Activated B cell treated with CpG ODN at 0.5 μM for 24 hours (primary cell): ENCODE measurements at regions not wholly inside any gene's neighbourhood (a gene's known extent, or its start where the extent isn't known, plus 50 kb on each side); places are given as distances from the start of the nearest gene placed in this dataset.

Experiments used
- ATAC-seq: fragments of 200-7000 bp; cut with Tn5 transposase; one replicate; pipeline ENCODE4 v1.10.0; 2021; ENCODE audit warnings: low read depth, mild to moderate bottlenecking, moderate library complexity
- CTCF ChIA-PET: fragments of 350-600 bp; sonication (Branson Sonifier 250); formaldehyde crosslinking; loops from one replicate; lab custom pipeline; 2021; ENCODE audit warnings: antibody characterized with exemption; lab: Charles Lee
- POLR2A ChIA-PET: fragments of 350-600 bp; sonication (Branson Sonifier 250); formaldehyde crosslinking; loops from one replicate; lab custom pipeline; 2021; ENCODE audit warnings: antibody characterized with exemption; lab: Charles Lee
- DNase-seq: peaks from one replicate; pipeline ENCODE4 v3.0.0; 2022
- H3K27ac Mint-ChIP-seq: one replicate; pipeline ENCODE4 v1.8.0; 2020; ENCODE audit warnings: mixed read lengths
- H3K27me3 Mint-ChIP-seq: one replicate; pipeline ENCODE4 v1.8.0; 2021; ENCODE audit warnings: mixed read lengths
- H3K36me3 Mint-ChIP-seq: one replicate; pipeline ENCODE4 v1.8.0; 2021; ENCODE audit warnings: low read depth, mixed read lengths
- H3K4me1 Mint-ChIP-seq: one replicate; pipeline ENCODE4 v1.8.0; 2021; ENCODE audit warnings: mixed read lengths
- H3K4me3 Mint-ChIP-seq: one replicate; pipeline ENCODE4 v1.8.0; 2020; ENCODE audit warnings: mild to moderate bottlenecking, mixed read lengths
- H3K9me3 Mint-ChIP-seq: one replicate; pipeline ENCODE4 v1.8.0; 2020; ENCODE audit warnings: mixed read lengths
- intact Hi-C: fragments of 100-400 bp; cut with micrococcal nuclease; formaldehyde crosslinking; loops from one replicate; pipeline ENCODE4 v1.15.1; 2024
- TF ChIP-seq, protein P1 (sequence below): fragments of 200-600 bp; IDR thresholded peaks from one replicate; pipeline ENCODE4 v1.8.0; 2022; ENCODE audit warnings: antibody characterized with exemption, mild to moderate bottlenecking

DNA sequence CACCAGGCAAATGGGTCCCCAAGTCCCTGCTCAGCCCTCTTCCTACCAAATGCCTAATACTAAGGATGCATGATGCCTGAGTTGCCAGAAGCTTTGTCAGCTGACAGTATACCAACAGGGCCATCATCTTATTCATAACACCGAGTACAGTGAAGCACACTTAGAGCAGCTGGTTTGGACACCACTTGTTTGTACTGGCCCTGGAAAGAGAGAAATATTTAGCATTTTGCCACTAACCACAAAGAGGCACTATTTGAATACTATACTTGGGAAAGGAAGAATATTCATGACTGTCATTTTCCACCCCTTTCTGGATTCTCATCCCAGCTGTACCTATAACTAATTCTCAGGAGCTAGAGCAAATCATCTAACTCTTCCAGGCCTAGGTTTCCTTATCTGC lies 364.4 kb upstream of the KIF2A start:
- no peak for DNase-seq
- Mint-ChIP-seq H3K4me1 (no peaks in the 10 kb centered on the region), H3K27me3 (no peaks in the 10 kb centered on the region), H3K4me3 (no peak overlapping the region), H3K27ac (no peak overlapping the region), H3K9me3 (no peaks in the 10 kb centered on the region), H3K36me3 (no peaks in the 10 kb centered on the region)
- ChIA-PET POLR2A (no interaction called here), CTCF (no interaction called here)
- ATAC-seq = no peak
- TF ChIP-seq, protein P1, sequence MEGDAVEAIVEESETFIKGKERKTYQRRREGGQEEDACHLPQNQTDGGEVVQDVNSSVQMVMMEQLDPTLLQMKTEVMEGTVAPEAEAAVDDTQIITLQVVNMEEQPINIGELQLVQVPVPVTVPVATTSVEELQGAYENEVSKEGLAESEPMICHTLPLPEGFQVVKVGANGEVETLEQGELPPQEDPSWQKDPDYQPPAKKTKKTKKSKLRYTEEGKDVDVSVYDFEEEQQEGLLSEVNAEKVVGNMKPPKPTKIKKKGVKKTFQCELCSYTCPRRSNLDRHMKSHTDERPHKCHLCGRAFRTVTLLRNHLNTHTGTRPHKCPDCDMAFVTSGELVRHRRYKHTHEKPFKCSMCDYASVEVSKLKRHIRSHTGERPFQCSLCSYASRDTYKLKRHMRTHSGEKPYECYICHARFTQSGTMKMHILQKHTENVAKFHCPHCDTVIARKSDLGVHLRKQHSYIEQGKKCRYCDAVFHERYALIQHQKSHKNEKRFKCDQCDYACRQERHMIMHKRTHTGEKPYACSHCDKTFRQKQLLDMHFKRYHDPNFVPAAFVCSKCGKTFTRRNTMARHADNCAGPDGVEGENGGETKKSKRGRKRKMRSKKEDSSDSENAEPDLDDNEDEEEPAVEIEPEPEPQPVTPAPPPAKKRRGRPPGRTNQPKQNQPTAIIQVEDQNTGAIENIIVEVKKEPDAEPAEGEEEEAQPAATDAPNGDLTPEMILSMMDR = no peak
- intact Hi-C loops = no loop called here

DNA sequence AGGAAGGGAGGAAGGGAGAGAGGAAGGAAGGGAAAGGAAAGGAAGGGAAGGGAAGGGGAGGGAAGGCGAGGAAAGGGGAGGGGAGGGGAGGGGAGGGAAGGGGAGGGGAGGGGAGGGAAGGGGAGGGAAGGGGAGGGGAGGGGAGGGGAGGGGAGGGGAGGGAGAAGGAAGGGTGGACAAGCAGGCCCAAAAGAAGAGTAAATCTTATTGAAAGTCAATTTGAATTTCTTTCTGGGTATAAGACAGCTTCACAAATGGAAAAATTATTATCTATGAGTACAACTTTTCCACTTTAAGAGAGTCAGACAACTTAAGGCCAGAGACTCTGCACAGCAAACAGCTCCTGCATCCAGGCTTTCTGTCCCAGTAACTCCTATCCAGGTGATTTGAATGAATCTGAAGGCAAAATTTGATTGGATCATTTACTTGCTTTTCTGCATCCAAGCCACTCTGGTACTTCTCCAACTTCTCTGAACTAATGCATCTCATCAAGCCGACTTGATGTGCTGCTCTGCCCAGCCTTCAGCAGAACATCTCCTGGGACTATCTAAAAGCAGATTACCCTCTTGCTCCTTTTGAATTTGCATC lies 363.4 kb upstream of the KIF2A start:
- ATAC-seq = no peak
- H3K27me3 Mint-ChIP-seq = no peaks in the 10 kb centered on the region
- no peak overlapping the region for H3K4me3 Mint-ChIP-seq
- no peak overlapping the region for H3K27ac Mint-ChIP-seq
- H3K4me1 Mint-ChIP-seq = no peaks in the 10 kb centered on the region
- TF ChIP-seq, protein P1 = no peak
- no peak for DNase-seq
- no peaks in the 10 kb centered on the region for H3K36me3 Mint-ChIP-seq
- CTCF ChIA-PET = no interaction called here
- no peaks in the 10 kb centered on the region for H3K9me3 Mint-ChIP-seq
- POLR2A ChIA-PET = no interaction called here
- intact Hi-C loops = no loop called here

DNA sequence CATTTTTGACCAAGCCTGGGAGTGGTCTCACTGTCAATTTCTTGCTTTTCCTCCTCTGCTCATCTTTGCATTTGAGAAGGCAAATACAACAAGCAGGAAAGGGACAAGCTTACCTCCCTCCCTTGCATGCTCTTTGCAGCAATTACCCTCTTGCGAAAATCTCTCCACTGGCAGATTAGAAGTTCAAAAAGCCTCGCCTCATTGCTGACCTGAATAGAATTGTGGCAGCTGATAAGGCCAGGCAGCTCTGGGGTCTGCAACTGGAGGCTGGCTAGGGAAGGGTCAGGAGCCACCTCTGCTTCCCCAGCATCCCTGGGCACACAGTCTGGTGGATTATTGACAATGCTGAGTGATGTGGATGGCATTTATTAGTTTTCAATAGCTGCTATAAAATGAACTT lies 362.3 kb upstream of the KIF2A start:
- Mint-ChIP-seq H3K27ac (no peak overlapping the region), H3K27me3 (no peaks in the 10 kb centered on the region), H3K36me3 (no peaks in the 10 kb centered on the region), H3K4me1 (no peaks in the 10 kb centered on the region), H3K9me3 (no peaks in the 10 kb centered on the region), H3K4me3 (no peak overlapping the region)
- TF ChIP-seq, protein P1 = no peak
- ATAC-seq (no peak), DNase-seq (no peak)
- ChIA-PET CTCF (no interaction called here), POLR2A (no interaction called here)
- intact Hi-C loops = no loop called here

DNA sequence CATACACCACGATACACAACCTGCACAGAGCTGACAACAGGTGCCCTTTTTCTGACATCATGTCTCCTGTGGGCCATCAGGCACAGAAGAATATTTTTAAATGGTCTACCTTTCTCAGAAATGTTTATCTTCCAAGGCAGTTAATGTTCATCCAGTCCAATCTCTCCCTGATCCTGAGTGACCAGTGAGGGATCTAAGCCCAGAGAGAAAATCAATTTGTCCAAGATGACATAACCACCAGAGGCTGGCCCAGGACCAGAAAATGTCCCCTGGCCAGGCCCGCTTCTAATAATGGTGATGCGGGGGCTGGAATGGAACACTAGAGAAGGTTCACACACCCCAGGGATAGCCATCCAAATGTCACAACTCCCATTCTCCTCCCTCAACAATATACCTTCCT lies 357.9 kb upstream of the KIF2A start:
- H3K4me1 Mint-ChIP-seq = no peaks in the 10 kb centered on the region
- DNase-seq = no peak
- no peak overlapping the region for H3K27ac Mint-ChIP-seq
- TF ChIP-seq, protein P1 = no peak
- no peaks in the 10 kb centered on the region for H3K27me3 Mint-ChIP-seq
- no peak overlapping the region for H3K4me3 Mint-ChIP-seq
- POLR2A ChIA-PET = no interaction called here
- no peak for ATAC-seq
- H3K9me3 Mint-ChIP-seq = no peaks in the 10 kb centered on the region
- intact Hi-C loops = no loop called here
- CTCF ChIA-PET = no interaction called here
- H3K36me3 Mint-ChIP-seq = no peaks in the 10 kb centered on the region

DNA sequence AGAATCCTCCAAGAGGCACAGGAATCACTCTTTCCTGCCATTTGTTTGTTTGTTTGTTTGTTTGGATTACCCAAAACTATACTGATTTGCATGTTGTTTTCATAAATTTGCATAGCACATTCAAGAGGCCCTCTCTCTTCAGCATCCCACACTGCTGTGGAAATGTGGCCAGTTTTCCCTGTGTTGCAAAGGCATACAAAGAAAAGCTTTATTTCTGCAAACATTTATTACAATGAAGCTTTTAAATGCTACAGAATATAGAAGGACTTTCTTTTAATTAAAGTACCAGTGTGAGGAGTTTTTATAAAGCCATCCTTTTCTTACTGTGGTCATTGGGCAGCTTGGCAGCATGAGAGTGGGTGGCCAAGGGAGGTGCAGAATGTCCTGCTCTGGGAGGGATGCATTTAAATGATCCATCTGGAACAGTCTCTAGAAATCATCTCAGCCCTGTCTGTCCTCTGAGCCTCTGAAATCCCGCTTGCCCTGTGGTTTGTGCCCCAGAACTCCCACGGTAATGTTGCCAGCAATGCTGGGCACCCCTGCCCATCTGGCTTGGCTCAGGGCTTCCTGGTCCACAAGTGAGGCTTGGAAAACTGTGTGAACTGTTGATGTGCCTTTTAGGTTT lies 356.8 kb upstream of the KIF2A start:
- intact Hi-C loops = no loop called here
- Mint-ChIP-seq H3K27me3 (no peaks in the 10 kb centered on the region), H3K36me3 (no peaks in the 10 kb centered on the region), H3K9me3 (no peaks in the 10 kb centered on the region), H3K27ac (no peak overlapping the region), H3K4me3 (no peak overlapping the region), H3K4me1 (no peaks in the 10 kb centered on the region)
- TF ChIP-seq, protein P1 = no peak
- ATAC-seq (no peak), DNase-seq (no peak)
- ChIA-PET CTCF (no interaction called here), POLR2A (no interaction called here)
